ENCODE measurements at regions not wholly inside any gene's neighbourhood (a gene's known extent, or its start where the extent isn't known, plus 50 kb on each side); places are given as distances from the start of the nearest gene placed in this dataset.

DNA sequence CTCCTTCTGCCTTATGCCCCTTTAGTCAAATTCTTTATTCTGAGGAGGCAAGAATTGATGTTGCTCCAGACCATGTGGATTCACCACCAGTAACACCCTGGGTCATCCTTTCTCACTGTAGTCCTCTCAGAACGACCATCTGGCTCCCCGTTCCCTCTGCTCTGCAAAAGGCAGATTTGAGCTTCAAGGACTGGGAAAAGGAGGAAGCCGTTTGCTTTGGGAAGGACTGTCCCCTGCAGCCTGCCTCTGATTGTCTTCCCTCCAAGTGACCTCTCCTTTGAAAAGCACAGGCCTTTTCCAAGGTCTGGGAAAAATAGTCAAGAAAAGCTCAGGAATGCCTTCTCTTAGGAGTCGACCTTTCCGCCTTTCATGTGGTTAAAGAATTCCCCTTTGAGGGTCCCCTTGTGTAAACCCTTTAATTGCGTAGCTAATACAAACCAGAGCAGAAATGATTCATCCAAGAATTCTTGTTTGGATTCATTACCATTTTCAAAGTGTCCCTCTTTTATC lies 130.1 kb upstream of the COPS8 start:
- TF ChIP-seq, protein P1, sequence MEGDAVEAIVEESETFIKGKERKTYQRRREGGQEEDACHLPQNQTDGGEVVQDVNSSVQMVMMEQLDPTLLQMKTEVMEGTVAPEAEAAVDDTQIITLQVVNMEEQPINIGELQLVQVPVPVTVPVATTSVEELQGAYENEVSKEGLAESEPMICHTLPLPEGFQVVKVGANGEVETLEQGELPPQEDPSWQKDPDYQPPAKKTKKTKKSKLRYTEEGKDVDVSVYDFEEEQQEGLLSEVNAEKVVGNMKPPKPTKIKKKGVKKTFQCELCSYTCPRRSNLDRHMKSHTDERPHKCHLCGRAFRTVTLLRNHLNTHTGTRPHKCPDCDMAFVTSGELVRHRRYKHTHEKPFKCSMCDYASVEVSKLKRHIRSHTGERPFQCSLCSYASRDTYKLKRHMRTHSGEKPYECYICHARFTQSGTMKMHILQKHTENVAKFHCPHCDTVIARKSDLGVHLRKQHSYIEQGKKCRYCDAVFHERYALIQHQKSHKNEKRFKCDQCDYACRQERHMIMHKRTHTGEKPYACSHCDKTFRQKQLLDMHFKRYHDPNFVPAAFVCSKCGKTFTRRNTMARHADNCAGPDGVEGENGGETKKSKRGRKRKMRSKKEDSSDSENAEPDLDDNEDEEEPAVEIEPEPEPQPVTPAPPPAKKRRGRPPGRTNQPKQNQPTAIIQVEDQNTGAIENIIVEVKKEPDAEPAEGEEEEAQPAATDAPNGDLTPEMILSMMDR (IDR thresholded peaks at IDR 0.05), result no peak
- ATAC-seq (ENCODE audit: low FRiP score) (no peak), DNase-seq (ENCODE audit: low spot score) (no peak)

GRCh38 chr2:236956031-236956618 lies 129.6 kb upstream of the COPS8 start:
- DNase-seq (ENCODE audit: low spot score) (no peak), ATAC-seq (ENCODE audit: low FRiP score) (no peak)
- TF ChIP-seq, protein P1 (IDR thresholded peaks at IDR 0.05), result no peak

DNA sequence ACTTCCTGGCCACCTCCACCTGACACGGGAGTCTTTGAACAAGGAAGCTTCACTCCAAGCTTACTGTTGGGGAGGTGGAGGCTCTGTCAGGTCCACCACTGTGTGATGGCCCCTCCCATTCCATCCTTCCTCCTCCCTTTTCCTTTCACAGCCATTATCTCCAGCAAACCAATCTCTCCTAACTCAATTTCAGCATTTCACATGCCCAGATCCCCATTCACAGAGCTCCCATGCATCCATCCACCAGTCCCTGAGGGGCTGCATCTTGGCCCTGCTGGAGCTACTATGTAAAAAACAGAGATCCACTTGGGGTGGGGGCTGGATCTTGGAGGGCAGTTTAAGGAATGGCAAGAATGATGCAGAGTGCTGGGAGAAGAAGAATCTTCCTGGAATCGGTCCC lies 129.0 kb upstream of the COPS8 start:
- ATAC-seq (ENCODE audit: low FRiP score) (no peak), DNase-seq (ENCODE audit: low spot score) (no peak)
- TF ChIP-seq, protein P1 (IDR thresholded peaks at IDR 0.05), result no peak

DNA sequence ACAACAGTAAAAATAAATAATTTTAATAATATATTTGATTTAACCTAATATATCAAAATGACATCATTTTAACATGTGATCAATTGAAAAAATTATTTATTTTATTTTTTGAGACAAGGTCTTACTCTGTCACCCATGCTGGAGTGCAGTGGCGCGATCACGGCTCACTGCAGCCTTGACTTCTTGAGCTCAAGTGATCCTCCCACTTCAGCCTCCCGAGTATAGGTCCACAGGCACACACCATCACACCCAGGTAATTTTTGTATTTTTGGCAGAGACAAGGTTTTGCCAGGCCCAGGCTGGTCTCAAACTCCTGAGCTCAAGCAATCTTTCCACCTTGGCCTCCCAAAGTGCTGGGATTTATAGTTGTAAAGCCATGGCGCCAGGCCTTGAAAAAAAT lies 126.7 kb upstream of the COPS8 start:
- TF ChIP-seq, protein P1 (IDR thresholded peaks at IDR 0.05), result no peak
- no peak for DNase-seq (ENCODE audit: low spot score)
- no peak for ATAC-seq (ENCODE audit: low FRiP score)

- no peak for DNase-seq (ENCODE audit: low spot score)
- TF ChIP-seq, protein P1 (IDR thresholded peaks at IDR 0.05), result no peak
- peak; percentile 29 for ATAC-seq (ENCODE audit: low FRiP score)
These were observed 125.8 kb upstream of the COPS8 start for GRCh38 chr2:236959876-236960275.

- TF ChIP-seq, protein P1 (IDR thresholded peaks at IDR 0.05), result no peak
- ATAC-seq (ENCODE audit: low FRiP score), result no peak
- DNase-seq (ENCODE audit: low spot score), result no peak
These were observed 125.2 kb upstream of the COPS8 start for GRCh38 chr2:236960531-236960930.

DNA sequence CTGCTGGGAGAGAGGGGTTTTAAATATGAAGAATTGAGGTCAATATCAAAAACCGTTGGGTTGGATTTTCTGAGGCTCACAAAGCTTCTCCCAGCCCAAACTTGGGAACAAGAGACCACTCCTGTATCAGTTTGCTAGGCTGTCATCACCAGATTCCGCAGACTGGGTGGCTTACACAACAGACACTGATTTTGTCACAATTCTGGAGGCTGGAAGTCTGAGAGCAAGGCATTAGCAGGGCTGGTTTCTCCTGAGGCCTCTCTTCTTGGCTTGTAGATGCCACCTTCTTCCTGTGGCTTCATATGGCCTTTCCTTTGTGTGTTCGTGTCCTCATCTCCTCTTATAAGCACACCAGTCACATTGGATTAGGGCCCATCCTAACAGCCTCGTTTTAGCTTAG lies 122.9 kb upstream of the COPS8 start:
- ATAC-seq (ENCODE audit: low FRiP score) (no peak), DNase-seq (ENCODE audit: low spot score) (no peak)
- TF ChIP-seq, protein P1 (IDR thresholded peaks at IDR 0.05), result no peak
